Stimulated activated CD8-positive, alpha-beta memory T cell treated with anti-CD3 and anti-CD28 coated beads, Interleukin-7, amount 100 ng/mL, for 24 hours (primary cell): ENCODE measurements at regions not wholly inside any gene's neighbourhood (a gene's known extent, or its start where the extent isn't known, plus 50 kb on each side); places are given as distances from the start of the nearest gene placed in this dataset.
A peak's percentile ranks its signal among the peaks of the same experiment; 100 is the strongest.

Experiments
- DNase-seq: peaks from one replicate; pipeline ENCODE4 v3.0.0-alpha.2; 2020; ENCODE audit warnings: low read depth

GRCh38 chr2:788227-789032 lies 111.2 kb upstream of the TMEM18 start:
- no peak for DNase-seq

GRCh38 chr2:784753-785152 lies 107.5 kb upstream of the TMEM18 start:
- no peak for DNase-seq

- no peak for DNase-seq
Measured at GRCh38 chr2:780581-780980, 103.4 kb upstream of the TMEM18 start.

GRCh38 chr2:780002-780401 lies 102.8 kb upstream of the TMEM18 start:
- DNase-seq: no peak

GRCh38 chr2:778731-779350 lies 101.6 kb upstream of the TMEM18 start:
- DNase-seq: no peak

- DNase-seq: no peak
Measured at GRCh38 chr2:777546-777945, 100.3 kb upstream of the TMEM18 start.

- DNase-seq: no peak
Measured at GRCh38 chr2:777051-777450, 99.8 kb upstream of the TMEM18 start.

- no peak for DNase-seq
Measured at GRCh38 chr2:776487-776886, 99.3 kb upstream of the TMEM18 start.

GRCh38 chr2:776038-776437 lies 98.8 kb upstream of the TMEM18 start:
- DNase-seq: no peak

GRCh38 chr2:774436-774835 lies 97.2 kb upstream of the TMEM18 start:
- DNase-seq: no peak

- no peak for DNase-seq
Measured at GRCh38 chr2:773256-774160, 96.3 kb upstream of the TMEM18 start.

GRCh38 chr2:771538-771937 lies 94.3 kb upstream of the TMEM18 start:
- no peak for DNase-seq

- no peak for DNase-seq
Measured at GRCh38 chr2:770776-771175, 93.6 kb upstream of the TMEM18 start.

GRCh38 chr2:769771-770170 lies 92.6 kb upstream of the TMEM18 start:
- no peak for DNase-seq

GRCh38 chr2:768451-768850 lies 91.2 kb upstream of the TMEM18 start:
- no peak for DNase-seq

- no peak for DNase-seq
Measured at GRCh38 chr2:767944-768343, 90.7 kb upstream of the TMEM18 start.

- DNase-seq: peak; percentile 1
Measured at GRCh38 chr2:767440-767839, 90.2 kb upstream of the TMEM18 start.

GRCh38 chr2:766255-766654 lies 89.0 kb upstream of the TMEM18 start:
- DNase-seq: no peak

GRCh38 chr2:765369-765768 lies 88.2 kb upstream of the TMEM18 start:
- no peak for DNase-seq

- DNase-seq: no peak
Measured at GRCh38 chr2:763766-764525, 86.7 kb upstream of the TMEM18 start.

- DNase-seq: no peak
Measured at GRCh38 chr2:762646-763045, 85.4 kb upstream of the TMEM18 start.

- no peak for DNase-seq
Measured at GRCh38 chr2:761384-761783, 84.2 kb upstream of the TMEM18 start.
